ENCODE measurements at regions not wholly inside any gene's neighbourhood (a gene's known extent, or its start where the extent isn't known, plus 50 kb on each side); places are given as distances from the start of the nearest gene placed in this dataset.

DNA sequence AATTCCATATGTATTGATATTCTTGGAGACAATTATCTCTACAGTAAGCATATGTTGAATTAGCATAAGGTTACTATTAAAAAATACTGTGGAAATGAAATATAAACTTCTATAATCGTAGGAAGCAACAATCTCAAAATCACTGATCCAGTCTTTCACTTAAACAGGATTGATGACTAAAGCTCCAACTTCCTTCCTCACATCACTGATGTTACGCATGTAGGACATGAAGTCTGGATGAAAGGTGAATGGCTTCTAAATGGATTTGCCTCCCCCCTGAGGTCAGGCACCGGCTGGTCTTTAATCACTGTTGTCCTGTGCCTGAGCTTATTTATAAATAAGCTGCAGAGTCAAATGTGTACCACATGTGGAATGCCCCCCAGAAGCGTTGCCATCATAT, 157.1 kb upstream of the NFIB start:
- no peaks in the 10 kb centered on the region for H3K9me3 Mint-ChIP-seq (ENCODE audit: unreplicated experiment)
- H3K4me1 Mint-ChIP-seq (ENCODE audit: insufficient read depth, unreplicated experiment), result no peaks in the 10 kb centered on the region
- CTCF ChIA-PET, result interaction anchor here (0.6 kb wide), 2 partner anchors 182 to 298 kb away, joined by 3 to 4 read pairs; no protein-coding TSS in a partner anchor
- POLR2A ChIA-PET, result no interaction called here
- no peaks in the 10 kb centered on the region for H3K36me3 Mint-ChIP-seq (ENCODE audit: insufficient read depth, unreplicated experiment)
- peaks cover 56% of the 10 kb centered on the region for H3K27me3 Mint-ChIP-seq (ENCODE audit: insufficient read depth, unreplicated experiment)
- intact Hi-C loops (cut with micrococcal nuclease), result no loop called here
- BruUV-seq (replicated peaks), result no TSS peak
- TF ChIP-seq, protein P1, sequence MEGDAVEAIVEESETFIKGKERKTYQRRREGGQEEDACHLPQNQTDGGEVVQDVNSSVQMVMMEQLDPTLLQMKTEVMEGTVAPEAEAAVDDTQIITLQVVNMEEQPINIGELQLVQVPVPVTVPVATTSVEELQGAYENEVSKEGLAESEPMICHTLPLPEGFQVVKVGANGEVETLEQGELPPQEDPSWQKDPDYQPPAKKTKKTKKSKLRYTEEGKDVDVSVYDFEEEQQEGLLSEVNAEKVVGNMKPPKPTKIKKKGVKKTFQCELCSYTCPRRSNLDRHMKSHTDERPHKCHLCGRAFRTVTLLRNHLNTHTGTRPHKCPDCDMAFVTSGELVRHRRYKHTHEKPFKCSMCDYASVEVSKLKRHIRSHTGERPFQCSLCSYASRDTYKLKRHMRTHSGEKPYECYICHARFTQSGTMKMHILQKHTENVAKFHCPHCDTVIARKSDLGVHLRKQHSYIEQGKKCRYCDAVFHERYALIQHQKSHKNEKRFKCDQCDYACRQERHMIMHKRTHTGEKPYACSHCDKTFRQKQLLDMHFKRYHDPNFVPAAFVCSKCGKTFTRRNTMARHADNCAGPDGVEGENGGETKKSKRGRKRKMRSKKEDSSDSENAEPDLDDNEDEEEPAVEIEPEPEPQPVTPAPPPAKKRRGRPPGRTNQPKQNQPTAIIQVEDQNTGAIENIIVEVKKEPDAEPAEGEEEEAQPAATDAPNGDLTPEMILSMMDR (IDR thresholded peaks at IDR 0.05; ENCODE audit: unreplicated experiment), result no peak
- H3K4me3 Mint-ChIP-seq (ENCODE audit: unreplicated experiment), result no peak overlapping the region
- no peak overlapping the region for H3K27ac Mint-ChIP-seq (ENCODE audit: low read depth, unreplicated experiment)
- DNase-seq (ENCODE audit: unreplicated experiment), result no peak

DNA sequence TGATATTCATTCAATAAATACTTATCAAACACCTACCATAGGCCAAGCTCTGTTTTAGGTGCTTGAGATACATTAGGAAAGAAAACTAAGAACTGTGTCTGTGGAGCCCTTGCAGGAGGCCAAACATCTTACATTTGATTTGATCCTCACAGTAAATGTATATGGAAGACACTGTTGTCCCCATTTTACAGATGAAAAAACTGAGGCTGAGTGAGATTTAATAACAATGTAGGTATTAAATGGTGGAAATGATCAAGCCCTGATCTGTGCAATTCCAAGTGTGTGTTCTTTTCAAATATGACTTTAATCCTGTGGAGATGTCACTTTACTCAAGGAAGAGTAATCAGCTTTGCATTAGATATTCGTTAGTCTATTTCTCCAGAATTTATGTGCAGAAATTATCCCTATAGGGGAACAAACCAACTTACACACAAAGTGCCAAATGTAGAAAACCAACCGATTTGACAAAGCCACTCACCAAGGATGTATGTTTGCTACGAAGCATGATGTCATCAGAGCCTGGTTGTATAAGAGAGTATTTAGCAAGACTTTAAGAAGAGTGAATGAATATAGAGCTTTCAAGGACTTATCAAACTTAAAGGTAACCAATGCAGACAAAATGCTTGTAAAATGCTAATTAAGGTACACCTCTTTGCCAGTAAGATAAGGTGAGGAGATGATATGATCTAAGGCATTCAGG, 153.9 kb upstream of the NFIB start:
- no peak overlapping the region for H3K4me3 Mint-ChIP-seq (ENCODE audit: unreplicated experiment)
- DNase-seq (ENCODE audit: unreplicated experiment), result no peak
- no TSS peak for BruUV-seq (replicated peaks)
- ChIA-PET POLR2A (interaction anchor here (0.5 to 0.6 kb wide), 3 partner anchors 10 to 1801 kb away, joined by 3 read pairs; no protein-coding TSS in a partner anchor), CTCF (interaction anchor here (0.7 to 2.2 kb wide), 3 partner anchors 8 to 301 kb away, joined by 3 to 11 read pairs (median 4); no protein-coding TSS in a partner anchor)
- no peaks in the 10 kb centered on the region for H3K4me1 Mint-ChIP-seq (ENCODE audit: insufficient read depth, unreplicated experiment)
- H3K27me3 Mint-ChIP-seq (ENCODE audit: insufficient read depth, unreplicated experiment), result peaks cover 56% of the 10 kb centered on the region
- no peaks in the 10 kb centered on the region for H3K36me3 Mint-ChIP-seq (ENCODE audit: insufficient read depth, unreplicated experiment)
- intact Hi-C loops (cut with micrococcal nuclease), result loop anchor here (5.0 to 10.0 kb wide), 3 partner anchors 194 to 667 kb away; no protein-coding TSS in a partner anchor
- TF ChIP-seq, protein P1 (IDR thresholded peaks at IDR 0.05; ENCODE audit: unreplicated experiment), result no peak
- no peaks in the 10 kb centered on the region for H3K9me3 Mint-ChIP-seq (ENCODE audit: unreplicated experiment)
- no peak overlapping the region for H3K27ac Mint-ChIP-seq (ENCODE audit: low read depth, unreplicated experiment)

DNA sequence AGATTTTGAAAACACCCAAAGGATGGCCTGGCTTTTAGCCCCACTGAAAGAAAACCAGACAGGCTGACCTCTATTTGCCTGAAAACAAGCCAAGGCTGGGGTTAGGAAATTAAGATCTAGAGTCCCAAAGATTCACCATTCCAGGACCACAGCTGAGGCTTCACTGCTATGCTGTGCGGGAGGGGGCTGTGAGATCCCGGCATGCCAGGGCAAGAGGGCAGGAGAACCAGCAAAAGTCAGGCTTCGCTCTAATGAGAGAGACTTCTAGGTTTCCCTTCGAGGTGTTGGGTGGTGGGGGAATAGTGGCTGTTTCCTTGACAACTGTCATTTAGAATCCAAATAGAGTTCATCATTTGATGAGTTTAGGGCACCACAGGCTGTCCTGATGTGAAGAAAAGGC, 152.9 kb upstream of the NFIB start:
- Mint-ChIP-seq H3K27me3 (ENCODE audit: insufficient read depth, unreplicated experiment) (peaks cover 51% of the 10 kb centered on the region), H3K9me3 (ENCODE audit: unreplicated experiment) (no peaks in the 10 kb centered on the region), H3K4me1 (ENCODE audit: insufficient read depth, unreplicated experiment) (no peaks in the 10 kb centered on the region), H3K27ac (ENCODE audit: low read depth, unreplicated experiment) (no peak overlapping the region), H3K36me3 (ENCODE audit: insufficient read depth, unreplicated experiment) (no peaks in the 10 kb centered on the region), H3K4me3 (ENCODE audit: unreplicated experiment) (no peak overlapping the region)
- TF ChIP-seq, protein P1 (IDR thresholded peaks at IDR 0.05; ENCODE audit: unreplicated experiment), result no peak
- ChIA-PET POLR2A (no interaction called here), CTCF (interaction anchor here (0.7 to 2.2 kb wide), 7 partner anchors 9 to 449 kb away, joined by 3 to 11 read pairs (median 3); no protein-coding TSS in a partner anchor)
- no TSS peak for BruUV-seq (replicated peaks)
- no peak for DNase-seq (ENCODE audit: unreplicated experiment)
- intact Hi-C loops (cut with micrococcal nuclease), result loop anchor here (5.0 to 10.0 kb wide), 3 partner anchors 195 to 668 kb away; no protein-coding TSS in a partner anchor

DNA sequence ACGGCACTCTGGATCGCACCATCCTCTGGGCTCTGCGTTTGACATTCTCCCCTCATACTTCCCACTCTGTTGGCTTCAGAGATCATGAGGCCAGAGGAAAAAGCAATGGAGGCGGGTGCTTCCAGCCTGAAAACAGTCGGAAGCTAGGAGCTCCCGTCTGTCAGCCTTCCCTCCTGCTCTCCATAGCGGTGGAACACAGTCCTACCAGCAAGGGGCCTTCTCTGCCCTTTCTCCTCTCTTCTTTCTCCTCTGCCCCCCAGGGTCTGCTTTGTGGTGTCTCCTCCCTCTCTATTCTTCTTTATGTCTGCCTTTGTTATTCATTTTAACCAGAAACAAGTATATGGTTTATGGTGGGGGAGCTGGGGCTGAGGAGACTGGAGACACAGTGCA, 152.5 kb upstream of the NFIB start:
- TF ChIP-seq, protein P1 (IDR thresholded peaks at IDR 0.05; ENCODE audit: unreplicated experiment), result no peak
- no peak overlapping the region for H3K27ac Mint-ChIP-seq (ENCODE audit: low read depth, unreplicated experiment)
- peaks cover 47% of the 10 kb centered on the region for H3K27me3 Mint-ChIP-seq (ENCODE audit: insufficient read depth, unreplicated experiment)
- H3K36me3 Mint-ChIP-seq (ENCODE audit: insufficient read depth, unreplicated experiment), result no peaks in the 10 kb centered on the region
- no peak overlapping the region for H3K4me3 Mint-ChIP-seq (ENCODE audit: unreplicated experiment)
- intact Hi-C loops (cut with micrococcal nuclease), result loop anchor here (5.0 to 10.0 kb wide), 3 partner anchors 196 to 668 kb away; no protein-coding TSS in a partner anchor
- no peaks in the 10 kb centered on the region for H3K9me3 Mint-ChIP-seq (ENCODE audit: unreplicated experiment)
- no TSS peak for BruUV-seq (replicated peaks)
- POLR2A ChIA-PET, result no interaction called here
- CTCF ChIA-PET, result interaction anchor here (0.5 to 4.0 kb wide), 24 partner anchors 10 to 1388 kb away, joined by 3 to 27 read pairs (median 4); no protein-coding TSS in a partner anchor
- no peaks in the 10 kb centered on the region for H3K4me1 Mint-ChIP-seq (ENCODE audit: insufficient read depth, unreplicated experiment)
- no peak for DNase-seq (ENCODE audit: unreplicated experiment)

Data from MCF 10A (cell line).